ENCODE measurements at regions not wholly inside any gene's neighbourhood (a gene's known extent, or its start where the extent isn't known, plus 50 kb on each side); places are given as distances from the start of the nearest gene placed in this dataset.

DNA sequence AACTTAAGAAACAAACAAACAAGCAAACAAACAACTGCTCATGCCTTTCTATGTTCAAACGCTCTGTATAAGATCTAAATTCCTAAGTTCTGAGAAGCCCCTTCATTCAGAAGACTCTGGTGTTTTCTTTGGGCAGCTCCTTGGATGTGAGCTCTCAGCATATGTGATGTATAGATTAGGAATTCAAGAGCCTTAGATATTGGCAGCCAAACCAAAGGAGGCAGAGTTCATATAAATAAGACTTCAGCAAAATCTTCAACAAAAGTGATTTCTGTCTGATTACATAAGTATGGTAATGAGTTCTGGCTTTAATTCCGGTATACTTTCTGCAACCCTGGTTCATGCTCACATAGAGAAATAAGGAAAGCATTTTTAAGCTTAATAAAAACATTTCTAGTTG, 145.6 kb downstream of the DYRK2 start:
- no peak for DNase-seq (ENCODE audit: low read depth in 1 of 2, low spot score in 1 of 2)

DNA sequence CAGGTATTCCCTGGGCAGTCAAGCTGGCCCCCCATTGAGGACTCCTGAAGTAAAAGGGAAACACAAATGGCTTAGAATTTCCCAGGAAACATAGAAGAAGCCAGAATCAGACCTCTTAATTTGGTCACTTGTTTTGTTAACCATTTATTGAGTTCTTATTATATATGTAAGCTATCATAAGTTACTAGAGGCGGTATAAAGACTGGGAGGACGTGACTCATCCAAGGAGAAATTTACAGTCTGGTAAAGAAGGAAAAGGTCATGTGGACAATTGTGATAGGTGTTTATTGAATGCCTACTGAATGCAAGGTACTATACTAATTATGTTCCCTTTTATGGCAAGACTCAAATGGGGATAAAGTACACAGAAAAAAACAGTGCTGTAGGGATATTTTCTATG, 146.7 kb downstream of the DYRK2 start:
- DNase-seq (ENCODE audit: low read depth in 1 of 2, low spot score in 1 of 2), result no peak

DNA sequence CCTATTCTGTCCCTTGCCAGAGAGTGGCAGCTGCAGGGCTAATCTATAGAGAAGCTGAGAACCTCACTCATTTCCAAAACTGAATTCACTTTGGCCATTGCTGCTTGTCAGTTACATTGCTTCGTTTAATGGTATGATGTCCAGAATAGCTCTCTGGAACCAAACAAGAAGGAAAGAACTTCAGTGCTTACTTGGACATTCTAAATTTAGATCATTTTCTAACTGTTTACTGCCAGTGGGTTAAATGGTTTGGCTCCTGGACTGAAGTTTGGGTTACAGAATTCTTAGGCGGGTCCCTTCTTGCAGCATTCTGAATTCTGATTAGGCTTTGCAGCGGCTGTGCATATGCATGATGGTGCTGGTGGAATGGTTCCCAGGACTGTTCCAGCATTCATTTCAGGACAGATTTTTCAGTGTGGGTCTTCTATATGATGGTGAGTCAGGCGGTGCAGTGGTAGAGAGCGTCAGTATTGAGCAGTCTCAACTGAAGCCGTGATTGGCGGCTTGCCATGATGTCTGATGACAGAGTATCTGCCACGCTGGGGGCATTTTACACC, 148.7 kb downstream of the DYRK2 start:
- DNase-seq (ENCODE audit: low read depth in 1 of 2, low spot score in 1 of 2), result no peak

DNA sequence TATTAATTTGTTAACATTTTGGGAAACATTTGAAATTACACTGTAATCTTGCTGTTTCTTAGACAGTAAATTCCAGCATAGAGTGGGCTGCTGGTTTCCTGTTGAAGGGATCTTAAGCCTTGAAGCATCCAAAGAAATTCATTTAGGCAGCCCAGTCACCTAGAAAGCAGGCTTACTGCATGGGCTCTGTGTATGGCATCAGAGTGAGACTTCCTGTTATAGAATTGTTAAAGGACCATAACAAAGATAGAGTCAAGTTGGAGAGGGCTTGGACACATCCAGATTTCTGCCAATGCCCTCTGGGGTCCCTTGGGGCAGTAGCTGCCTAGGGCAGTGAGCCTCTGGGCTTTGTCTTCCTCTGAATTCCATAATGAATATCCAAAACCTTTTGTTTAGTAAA, 149.2 kb downstream of the DYRK2 start:
- DNase-seq (ENCODE audit: low read depth in 1 of 2, low spot score in 1 of 2), result no peak

DNA sequence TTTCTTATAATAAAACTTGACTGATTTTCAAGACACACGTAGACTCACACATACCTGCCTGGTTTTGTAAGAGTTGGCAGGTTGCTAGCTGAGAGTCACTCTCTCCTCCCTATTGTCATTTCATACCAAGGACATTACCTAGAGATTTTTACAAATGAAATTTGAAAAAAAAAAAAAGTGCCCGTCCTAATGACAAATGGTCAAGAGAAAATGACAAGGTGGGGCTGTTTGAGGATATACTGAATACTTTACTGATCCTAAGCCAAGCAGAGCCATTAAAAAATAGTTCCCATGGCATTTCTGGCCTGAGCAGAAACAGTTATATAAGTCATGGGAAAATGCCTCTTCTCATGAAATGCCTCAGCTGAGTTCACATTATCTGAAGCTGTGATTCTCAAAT, 150.2 kb downstream of the DYRK2 start:
- DNase-seq (ENCODE audit: low read depth in 1 of 2, low spot score in 1 of 2), result no peak

DNA sequence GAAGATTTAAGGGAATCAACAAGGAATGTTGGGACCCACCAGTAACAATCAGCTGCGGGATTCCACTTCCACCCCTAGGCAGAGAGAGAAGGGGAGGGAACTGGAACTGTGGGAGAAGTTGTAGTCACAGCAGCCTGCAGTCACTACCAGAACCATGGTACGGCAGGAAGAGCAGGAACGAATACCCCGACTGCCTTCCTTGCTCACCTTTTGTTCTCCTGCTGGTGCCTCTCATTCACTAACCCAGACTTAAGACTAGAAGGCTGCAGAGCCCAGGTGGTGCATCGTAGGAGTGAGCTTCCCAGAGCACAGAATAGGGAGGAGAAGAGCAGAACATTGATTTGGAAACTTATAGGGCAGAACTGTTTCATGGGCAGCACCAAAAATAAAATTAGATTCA, 154.2 kb downstream of the DYRK2 start:
- DNase-seq (ENCODE audit: low read depth in 1 of 2, low spot score in 1 of 2), result no peak

DNA sequence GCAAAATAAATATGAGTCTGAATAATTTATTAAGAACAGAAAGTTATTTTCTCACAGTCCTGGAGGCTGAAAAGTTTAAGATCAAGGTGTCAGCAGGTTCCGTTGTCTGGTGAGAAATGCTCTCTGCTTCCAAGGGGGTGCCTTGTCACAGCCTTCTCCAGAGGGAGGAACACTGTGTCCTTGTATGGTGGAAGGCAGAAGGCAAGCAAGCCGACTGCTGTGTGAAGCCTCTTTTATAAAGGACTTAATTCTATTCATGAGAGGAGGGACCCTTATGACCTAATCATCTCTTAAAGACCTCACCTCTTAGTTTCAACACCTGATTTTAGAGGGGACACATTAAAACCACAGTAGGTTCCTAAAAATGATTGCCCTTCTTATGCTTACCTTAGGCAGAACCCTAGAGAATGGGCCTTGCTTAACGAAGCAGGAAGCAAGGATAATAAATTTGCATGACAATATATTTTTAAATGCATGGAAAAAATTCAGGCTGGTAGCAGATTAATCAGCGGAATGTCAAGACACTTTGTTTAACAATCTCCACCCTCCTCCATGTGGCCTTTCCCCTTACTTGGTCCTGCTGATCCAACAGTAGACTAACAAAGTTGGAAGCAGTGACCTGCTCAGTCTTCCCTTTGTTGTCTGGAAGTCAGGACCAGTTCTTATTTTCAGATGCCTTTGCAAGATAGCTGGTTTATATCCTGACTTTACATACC, 154.9 kb downstream of the DYRK2 start:
- DNase-seq (ENCODE audit: low read depth in 1 of 2, low spot score in 1 of 2), result no peak

DNA sequence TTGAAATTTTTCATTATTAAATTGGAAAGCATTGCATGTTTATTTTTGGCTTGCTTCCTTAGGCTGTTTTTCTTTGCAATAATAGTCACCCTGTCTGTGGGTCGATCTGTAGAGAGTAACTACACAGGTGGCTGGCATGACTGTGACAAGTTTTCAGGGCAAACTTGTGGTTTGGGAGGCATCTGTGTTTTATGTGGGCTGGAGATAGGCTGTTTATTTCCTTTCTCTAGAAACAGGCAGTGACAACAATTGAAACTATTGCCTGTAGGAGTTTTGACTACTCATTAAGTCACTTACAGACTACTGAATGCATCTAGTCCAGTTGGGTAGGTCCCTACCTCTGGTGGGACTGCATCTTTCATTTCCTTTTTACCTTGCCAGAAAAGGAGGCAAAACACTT, 155.6 kb downstream of the DYRK2 start:
- DNase-seq (ENCODE audit: low read depth in 1 of 2, low spot score in 1 of 2), result peak in 1 of 2 donors; percentile 68

DNA sequence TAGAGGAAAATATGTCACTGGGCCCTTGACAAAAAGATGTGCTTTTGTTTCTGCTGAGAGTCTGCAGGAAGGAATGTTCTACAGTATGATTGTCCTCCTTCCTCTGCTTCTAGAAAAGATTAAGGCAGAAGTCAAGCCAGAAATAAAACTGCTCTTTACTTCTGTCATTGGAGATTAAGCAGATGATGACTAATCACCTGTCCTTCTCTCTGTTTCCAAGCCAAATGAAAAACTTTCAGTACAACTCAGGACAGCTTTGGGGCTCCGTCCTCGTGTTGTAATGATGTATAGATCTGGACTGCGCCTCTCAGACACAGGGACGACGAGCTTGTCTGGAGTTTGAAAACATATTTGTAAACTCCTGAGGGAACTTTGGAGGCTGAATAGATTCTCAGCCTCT, 159.3 kb downstream of the DYRK2 start:
- no peak for DNase-seq (ENCODE audit: low read depth in 1 of 2, low spot score in 1 of 2)

DNA sequence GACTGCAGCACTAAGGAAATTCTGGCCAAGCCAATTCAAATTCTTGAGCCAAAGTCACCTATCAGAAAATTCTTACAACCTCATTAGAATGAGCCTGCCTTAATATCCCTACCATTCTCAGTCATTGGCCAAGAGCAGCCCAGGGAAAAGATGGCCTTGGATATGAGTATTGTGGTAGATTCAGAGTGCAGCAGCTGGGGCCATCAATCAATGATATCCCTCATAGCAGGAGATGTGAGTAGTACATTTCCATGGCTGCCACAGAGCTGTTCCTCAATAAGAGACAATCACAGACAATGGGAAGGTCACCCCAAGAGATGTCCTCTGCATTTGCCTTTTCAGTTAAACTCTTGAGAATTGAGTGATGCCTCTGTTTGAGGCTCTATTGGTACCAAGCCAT, 161.6 kb downstream of the DYRK2 start:
- no peak for DNase-seq (ENCODE audit: low read depth in 1 of 2, low spot score in 1 of 2)

DNA sequence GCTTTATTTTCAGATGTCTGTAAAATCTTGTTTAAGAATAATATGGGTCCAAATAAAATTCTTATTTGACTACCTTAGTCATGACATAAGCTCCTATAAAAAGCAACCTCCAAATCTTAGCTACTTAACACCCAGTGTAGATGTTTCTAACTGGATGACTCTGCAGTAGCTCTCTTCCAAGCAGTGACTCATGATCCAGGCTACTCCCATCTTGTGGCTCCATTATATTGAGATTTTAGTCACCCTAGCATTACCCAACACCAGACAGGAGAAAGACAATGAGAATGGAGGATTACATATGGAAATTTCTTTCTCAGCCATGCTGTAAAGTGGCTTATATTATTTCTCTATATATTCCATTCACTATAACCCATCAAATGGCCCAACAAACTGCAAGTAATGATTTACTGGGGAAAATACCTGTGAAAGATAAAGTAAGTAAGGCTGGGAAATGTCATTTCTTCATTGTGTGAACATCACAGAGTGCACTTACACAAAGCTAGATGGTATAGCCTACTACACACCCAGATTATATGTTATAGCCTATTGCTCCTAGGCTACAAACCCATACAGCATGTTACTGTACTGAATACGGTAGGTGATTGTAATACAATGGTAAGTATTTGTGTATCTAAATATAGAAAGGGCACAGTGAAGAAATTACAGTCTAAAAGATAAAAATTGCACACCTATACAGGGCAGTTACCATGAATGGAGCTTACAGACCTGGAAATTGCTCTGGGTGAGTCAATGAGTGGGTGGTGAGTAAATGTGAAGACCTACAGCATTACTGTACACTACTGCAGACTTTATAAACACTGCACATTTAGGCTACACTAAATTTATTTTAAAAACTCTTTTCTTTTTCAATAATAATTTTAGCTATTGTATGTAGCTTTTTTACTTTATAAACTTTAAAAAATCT, 163.2 kb downstream of the DYRK2 start:
- DNase-seq (ENCODE audit: low read depth in 1 of 2, low spot score in 1 of 2), result no peak

DNA sequence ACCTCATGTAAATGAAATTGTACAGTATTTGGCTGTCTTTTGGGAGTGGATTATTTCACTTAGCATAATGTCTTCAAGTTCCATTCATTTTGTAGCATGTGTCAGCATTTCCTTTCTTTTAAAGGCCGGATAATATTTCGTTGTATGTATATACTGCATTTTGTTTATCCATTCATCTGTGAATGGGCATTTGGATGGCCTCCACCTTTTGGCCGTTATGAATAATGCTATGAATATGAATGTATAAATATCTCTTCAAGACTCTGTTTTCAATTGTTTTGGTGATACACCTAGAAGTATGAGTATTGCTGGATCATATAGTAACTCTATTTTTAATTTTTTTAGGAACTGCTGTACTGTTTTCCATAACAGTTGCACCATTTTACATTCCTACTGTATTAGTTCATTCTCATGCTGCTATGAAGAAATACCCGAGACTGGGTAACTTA, 164.9 kb downstream of the DYRK2 start:
- DNase-seq (ENCODE audit: low read depth in 1 of 2, low spot score in 1 of 2), result no peak

DNA sequence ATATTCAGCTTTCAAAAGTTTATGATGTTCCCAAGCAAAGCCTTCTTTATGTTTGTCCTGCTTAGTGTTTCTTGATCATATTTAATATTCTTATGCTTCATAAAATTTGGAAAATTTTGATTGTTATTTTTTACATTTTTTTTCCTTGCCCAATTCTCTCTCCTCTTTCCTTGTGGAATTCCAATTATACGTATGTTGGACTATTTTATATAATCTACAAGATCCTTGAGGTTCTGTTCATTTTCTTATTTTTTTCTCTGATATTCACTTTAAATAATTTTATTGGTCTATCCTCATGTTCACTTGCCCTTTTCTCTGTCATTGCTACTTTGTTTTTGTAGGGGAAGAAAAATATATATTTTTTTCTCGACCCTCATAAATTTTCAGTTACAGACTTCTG, 167.7 kb downstream of the DYRK2 start:
- DNase-seq (ENCODE audit: low read depth in 1 of 2, low spot score in 1 of 2), result no peak

DNA sequence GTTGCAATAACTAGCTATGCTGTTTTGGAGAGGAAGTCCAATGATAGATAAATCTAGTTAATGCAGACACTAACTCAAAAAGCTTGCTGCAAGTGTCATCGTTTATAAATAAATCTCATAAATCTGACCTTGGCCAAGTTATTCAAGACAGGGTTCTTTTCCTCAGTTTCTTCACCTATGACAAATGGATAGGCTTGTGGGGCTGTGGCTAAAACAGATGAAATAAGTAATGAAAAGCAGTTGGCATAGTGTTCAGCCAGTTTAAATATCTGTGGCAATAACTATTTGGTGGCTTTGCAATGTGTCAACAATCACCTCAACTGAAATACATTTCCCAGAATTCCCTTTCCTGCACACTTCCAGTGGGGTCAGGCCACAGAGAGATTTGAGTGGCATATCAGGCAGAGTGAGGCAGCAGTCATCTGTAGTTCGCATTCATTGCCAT, 169.9 kb downstream of the DYRK2 start:
- no peak for DNase-seq (ENCODE audit: low read depth in 1 of 2, low spot score in 1 of 2)

DNA sequence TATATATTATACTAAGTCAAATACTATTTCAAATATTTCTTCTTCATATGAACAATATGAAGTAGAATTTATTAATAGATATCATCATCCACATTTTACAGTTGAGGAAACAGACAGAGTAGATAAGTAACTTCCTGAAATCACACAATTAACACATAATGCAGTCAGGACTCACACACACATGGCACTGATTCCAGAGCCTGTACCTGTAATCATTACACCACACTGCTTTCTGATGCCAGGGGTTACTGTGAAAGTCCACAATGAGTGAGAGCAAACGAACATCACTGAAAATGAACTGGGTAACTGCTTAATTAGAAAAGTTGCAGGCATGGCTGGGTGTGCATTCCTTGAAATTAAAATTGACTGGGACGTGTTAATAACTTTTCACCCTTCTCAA, 169.3 kb upstream of the IFNG-AS1 start:
- no peak for DNase-seq (ENCODE audit: low read depth in 1 of 2, low spot score in 1 of 2)

DNA sequence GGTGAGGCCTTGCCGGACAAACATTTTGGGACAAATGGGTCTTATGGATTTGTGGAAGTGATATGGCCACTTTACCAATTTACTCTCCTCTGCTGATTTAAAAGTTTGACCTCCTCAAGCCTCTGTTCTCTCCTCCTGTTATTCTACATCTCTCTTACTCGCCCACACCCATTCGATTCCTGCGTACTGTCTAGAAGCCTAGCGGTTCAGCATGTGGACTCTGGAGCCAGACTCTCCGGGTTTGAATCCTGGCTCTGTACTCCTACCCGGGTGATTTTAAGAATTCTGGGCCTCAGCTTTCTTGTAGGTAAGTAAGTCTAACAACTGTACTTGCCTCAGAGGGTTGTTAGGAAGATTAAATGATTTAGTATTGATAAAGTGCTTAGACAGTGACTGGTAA, 168.6 kb upstream of the IFNG-AS1 start:
- no peak for DNase-seq (ENCODE audit: low read depth in 1 of 2, low spot score in 1 of 2)

DNA sequence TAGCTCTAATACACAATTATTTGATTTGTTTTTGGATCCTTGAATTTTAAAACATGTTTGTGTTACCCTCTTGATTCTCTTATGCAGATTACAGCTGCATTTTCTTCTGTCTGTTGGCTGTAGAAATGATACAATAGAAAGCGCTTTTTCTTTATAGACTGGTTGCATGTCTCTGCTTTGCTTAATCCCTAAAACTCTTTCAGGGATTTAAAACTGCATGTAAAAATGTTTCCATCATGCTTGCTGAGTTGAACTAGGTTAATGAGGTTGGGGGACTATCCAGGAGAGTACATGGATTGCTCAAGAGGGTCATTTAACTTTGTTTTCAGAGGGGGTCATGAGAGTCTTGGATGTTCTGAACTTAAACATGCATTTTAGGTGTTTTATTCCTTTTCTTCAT, 166.4 kb upstream of the IFNG-AS1 start:
- no peak for DNase-seq (ENCODE audit: low read depth in 1 of 2, low spot score in 1 of 2)

DNA sequence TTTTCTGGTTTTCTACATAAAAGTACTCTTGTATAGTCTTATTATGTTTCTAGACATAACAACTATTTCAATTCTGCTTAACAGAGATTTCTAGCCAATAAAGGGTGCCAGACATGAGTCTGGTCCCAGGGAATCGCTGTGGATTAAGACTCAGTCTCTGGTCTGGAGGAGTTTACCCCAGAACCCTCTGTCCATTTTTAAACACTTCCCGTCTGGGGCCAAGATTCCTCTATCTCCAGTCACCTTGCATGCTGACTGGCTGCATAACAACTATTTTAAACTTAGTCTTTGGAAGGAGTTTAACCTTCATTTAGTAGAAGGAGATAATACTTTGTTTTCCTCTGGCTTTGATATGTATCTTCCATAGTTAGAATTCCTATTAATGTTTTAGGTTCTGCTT, 163.1 kb upstream of the IFNG-AS1 start:
- no peak for DNase-seq (ENCODE audit: low read depth in 1 of 2, low spot score in 1 of 2)

DNA sequence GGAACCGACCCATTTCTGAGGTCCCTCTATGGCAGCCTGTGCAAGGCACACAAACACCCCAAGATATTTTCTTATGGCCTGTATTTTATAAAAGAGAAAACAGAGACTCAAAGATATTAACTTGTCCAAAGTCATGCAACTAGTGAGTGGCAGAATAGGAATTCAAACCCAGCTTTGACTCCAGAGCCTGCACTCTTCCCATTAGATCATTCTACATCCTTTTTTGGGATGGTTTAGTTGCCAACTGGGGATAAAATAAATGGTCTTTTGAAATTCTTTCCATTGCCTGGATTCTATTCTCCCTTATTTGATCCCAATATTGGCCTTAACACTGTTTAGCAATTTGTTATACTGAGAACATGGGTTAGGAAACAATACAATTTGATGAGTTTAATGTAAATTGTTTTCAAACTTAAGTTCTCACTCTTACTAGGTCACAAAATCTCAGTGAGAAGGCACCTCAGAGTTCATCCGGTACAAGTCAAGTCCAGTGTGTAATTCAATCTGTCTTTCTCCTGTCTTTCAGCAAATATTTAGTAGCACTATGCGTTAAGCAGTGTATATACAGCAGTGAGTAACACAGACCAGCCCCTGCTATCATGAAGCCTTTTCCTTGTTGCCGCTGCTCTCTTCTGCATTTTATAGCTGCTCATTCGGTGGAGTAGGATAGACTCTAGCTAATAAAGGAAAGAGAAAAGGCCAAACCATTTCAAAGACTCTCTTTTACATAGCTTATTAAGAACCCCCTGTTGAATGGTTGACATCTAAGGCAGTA, 162.1 kb upstream of the IFNG-AS1 start:
- DNase-seq (ENCODE audit: low read depth in 1 of 2, low spot score in 1 of 2), result no peak

DNA sequence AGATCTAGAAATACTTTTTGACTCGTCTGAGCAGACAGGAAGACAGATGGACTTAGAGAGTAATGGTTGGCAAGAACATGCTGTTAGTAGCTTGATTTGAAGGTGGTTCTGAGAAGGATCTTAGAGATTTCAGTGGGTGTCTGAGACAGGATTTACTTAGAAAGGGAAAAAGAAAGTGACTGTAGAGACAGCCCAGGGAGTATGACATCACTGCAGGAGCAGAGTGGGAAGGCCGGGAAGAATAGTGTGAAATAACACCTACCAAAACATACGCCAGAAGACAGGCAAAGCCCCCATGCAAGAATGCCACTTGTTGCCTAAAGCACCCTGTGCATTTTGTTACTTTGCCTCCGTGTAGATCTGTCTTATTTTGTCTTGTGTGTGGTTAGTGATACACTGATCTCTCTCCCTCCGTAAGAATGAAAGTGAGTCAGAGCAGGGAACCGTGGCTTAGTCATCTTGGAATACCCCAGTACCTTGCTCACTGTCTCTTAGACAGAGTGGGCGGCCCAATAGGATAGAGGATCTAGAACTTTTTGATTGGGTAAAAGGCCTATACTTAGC, 161.3 kb upstream of the IFNG-AS1 start:
- peak; percentile 26 to 61 for DNase-seq (ENCODE audit: low read depth in 1 of 2, low spot score in 1 of 2)

DNA sequence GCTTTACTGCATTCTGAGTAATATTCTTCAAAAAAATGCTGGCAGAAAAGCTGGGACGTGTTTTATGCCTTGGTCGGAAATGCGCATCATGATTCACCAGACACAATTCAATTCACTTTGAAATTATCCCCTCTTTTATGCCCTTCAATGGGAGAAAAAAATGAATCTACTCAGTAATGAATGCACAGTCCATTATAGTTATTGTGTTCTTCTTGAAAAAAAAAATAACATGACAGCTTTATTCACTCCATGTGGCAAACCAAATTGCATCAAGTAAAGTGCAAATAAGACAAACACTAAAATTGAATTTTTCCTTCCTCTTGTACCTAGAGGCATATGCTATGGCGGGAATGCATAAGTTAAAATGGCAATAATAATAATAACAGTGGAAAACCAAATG, 159.4 kb upstream of the IFNG-AS1 start:
- no peak for DNase-seq (ENCODE audit: low read depth in 1 of 2, low spot score in 1 of 2)
